ENCODE measurements at regions not wholly inside any gene's neighbourhood (a gene's known extent, or its start where the extent isn't known, plus 50 kb on each side); places are given as distances from the start of the nearest gene placed in this dataset.

GRCh38 chr13:108030769-108031168, 184.6 kb downstream of the LIG4 start (continued):
- TF ChIP-seq ZNF600 (tag by site-specific recombination; IDR thresholded peaks at IDR 0.05): no peak
- TF ChIP-seq ZNF19 (tag by site-specific recombination; IDR thresholded peaks at IDR 0.05; ENCODE audit: low read depth): no peak
- no peak for TF ChIP-seq KLF7 (tag by site-specific recombination; IDR thresholded peaks at IDR 0.05; ENCODE audit: borderline replicate concordance)

- no peaks in the 10 kb centered on the region for H3K4me1 ChIP-seq (ENCODE audit: control insufficient read depth, insufficient read depth, low read length)
- no peak overlapping the region for H3K4me3 ChIP-seq (ENCODE audit: low read depth, low read length)
- POLR2A ChIA-PET: no interaction called here
- H3K9me3 ChIP-seq (ENCODE audit: control insufficient read depth, insufficient read depth, low read depth, low read length): no peaks in the 10 kb centered on the region
- TF ChIP-seq ZNF629 (tag by site-specific recombination; IDR thresholded peaks at IDR 0.05) (no peak), ZNF280C (tag by site-specific recombination; IDR thresholded peaks at IDR 0.05) (no peak)
- CTCF ChIA-PET: interaction anchor here (0.5 kb wide), 1 partner anchor 20 kb away, joined by 3 read pairs; no protein-coding TSS in a partner anchor
- no peak overlapping the region for H3K27ac ChIP-seq (ENCODE audit: extremely low read depth, low read depth, low read length)
- no peaks in the 10 kb centered on the region for H3K36me3 ChIP-seq (ENCODE audit: control insufficient read depth in 2 of 2, insufficient read depth in 1 of 2, low read length in 2 of 2)
These were observed 188.5 kb downstream of the LIG4 start for GRCh38 chr13:108026680-108027410.

GRCh38 chr13:108020027-108020426, 195.3 kb downstream of the LIG4 start:
- Histone ChIP-seq H3K4me1 (ENCODE audit: control insufficient read depth, insufficient read depth, low read length) (no peaks in the 10 kb centered on the region), H3K36me3 (ENCODE audit: control insufficient read depth in 2 of 2, insufficient read depth in 1 of 2, low read length in 2 of 2) (no peaks in the 10 kb centered on the region), H3K27ac (ENCODE audit: extremely low read depth, low read depth, low read length) (no peak overlapping the region), H3K9me3 (ENCODE audit: control insufficient read depth, insufficient read depth, low read depth, low read length) (no peaks in the 10 kb centered on the region), H3K4me3 (ENCODE audit: low read depth, low read length) (no peak overlapping the region)
- TF ChIP-seq KLF7 (tag by site-specific recombination; IDR thresholded peaks at IDR 0.05; ENCODE audit: borderline replicate concordance) (no peak), BCL11B (tag by site-specific recombination; IDR thresholded peaks at IDR 0.05; ENCODE audit: low read depth) (no peak), SP2 (tag by site-specific recombination; IDR thresholded peaks at IDR 0.05) (no peak), ZNF148 (tag by site-specific recombination; IDR thresholded peaks at IDR 0.05; ENCODE audit: borderline replicate concordance) (no peak), ZNF311 (tag by site-specific recombination; IDR thresholded peaks at IDR 0.05; ENCODE audit: borderline replicate concordance) (no peak), SALL2 (tag by site-specific recombination; IDR thresholded peaks at IDR 0.05; ENCODE audit: borderline replicate concordance) (no peak)
- POLR2A ChIA-PET: no interaction called here
- CTCF ChIA-PET: no interaction called here

- TF ChIP-seq ZFP3 (tag by site-specific recombination; IDR thresholded peaks at IDR 0.05; ENCODE audit: low read depth): no peak
- TF ChIP-seq OVOL3 (tag by site-specific recombination; IDR thresholded peaks at IDR 0.05): no peak
- TF ChIP-seq ZBTB49 (tag by site-specific recombination; IDR thresholded peaks at IDR 0.05; ENCODE audit: low read depth): no peak
- no peak for TF ChIP-seq SCRT2 (tag by site-specific recombination; IDR thresholded peaks at IDR 0.05)
- no peak for TF ChIP-seq ZNF416 (tag by site-specific recombination; IDR thresholded peaks at IDR 0.05)
- TF ChIP-seq PRDM4 (tag by site-specific recombination; IDR thresholded peaks at IDR 0.05): no peak
- no peak for TF ChIP-seq MZF1 (tag by site-specific recombination; IDR thresholded peaks at IDR 0.05; ENCODE audit: borderline replicate concordance)
- no peak for TF ChIP-seq ZBTB20 (tag by site-specific recombination; IDR thresholded peaks at IDR 0.05)
- ChIA-PET POLR2A (no interaction called here), CTCF (no interaction called here)
- Histone ChIP-seq H3K9me3 (ENCODE audit: control insufficient read depth, insufficient read depth, low read depth, low read length) (no peaks in the 10 kb centered on the region), H3K27ac (ENCODE audit: extremely low read depth, low read depth, low read length) (no peak overlapping the region), H3K4me3 (ENCODE audit: low read depth, low read length) (no peak overlapping the region), H3K4me1 (ENCODE audit: control insufficient read depth, insufficient read depth, low read length) (no peaks in the 10 kb centered on the region), H3K36me3 (ENCODE audit: control insufficient read depth in 2 of 2, insufficient read depth in 1 of 2, low read length in 2 of 2) (no peaks in the 10 kb centered on the region)
These were observed 196.9 kb downstream of the LIG4 start for GRCh38 chr13:108018371-108018870.
